ENCODE measurements at regions not wholly inside any gene's neighbourhood (a gene's known extent, or its start where the extent isn't known, plus 50 kb on each side); places are given as distances from the start of the nearest gene placed in this dataset.

GRCh38 chr18:47585136-47585535, 333.7 kb upstream of the SKOR2 start:
- TF ChIP-seq CTCF (IDR thresholded peaks at IDR 0.05; ENCODE audit: insufficient read depth, low read depth, low read length), result no peak
- no peak for DNase-seq (ENCODE audit: low read depth)
- H3K4me3 ChIP-seq (ENCODE audit: low read depth, low read length), result no peak overlapping the region

GRCh38 chr18:47582093-47582492, 330.6 kb upstream of the SKOR2 start:
- DNase-seq (ENCODE audit: low read depth), result no peak
- no peak overlapping the region for H3K4me3 ChIP-seq (ENCODE audit: low read depth, low read length)
- TF ChIP-seq CTCF (IDR thresholded peaks at IDR 0.05; ENCODE audit: insufficient read depth, low read depth, low read length), result no peak

- DNase-seq (ENCODE audit: low read depth), result no peak
- TF ChIP-seq CTCF (IDR thresholded peaks at IDR 0.05; ENCODE audit: insufficient read depth, low read depth, low read length), result no peak
These were observed 326.1 kb upstream of the SKOR2 start for GRCh38 chr18:47577520-47577919.

GRCh38 chr18:47574966-47575365, 323.5 kb upstream of the SKOR2 start:
- no peak for TF ChIP-seq CTCF (IDR thresholded peaks at IDR 0.05; ENCODE audit: insufficient read depth, low read depth, low read length)
- DNase-seq (ENCODE audit: low read depth), result no peak
- H3K4me3 ChIP-seq (ENCODE audit: low read depth, low read length), result no peak overlapping the region

More at GRCh38 chr18:47577520-47577919, 326.1 kb upstream of the SKOR2 start:
- no peak overlapping the region for H3K4me3 ChIP-seq (ENCODE audit: low read depth, low read length)

- TF ChIP-seq CTCF (IDR thresholded peaks at IDR 0.05; ENCODE audit: insufficient read depth, low read depth, low read length), result no peak
- DNase-seq (ENCODE audit: low read depth), result no peak
- no peak overlapping the region for H3K4me3 ChIP-seq (ENCODE audit: low read depth, low read length)
These were observed 320.5 kb upstream of the SKOR2 start for GRCh38 chr18:47571957-47572356.

GRCh38 chr18:47566809-47567208, 315.3 kb upstream of the SKOR2 start:
- DNase-seq (ENCODE audit: low read depth), result no peak
- no peak for TF ChIP-seq CTCF (IDR thresholded peaks at IDR 0.05; ENCODE audit: insufficient read depth, low read depth, low read length)
- no peak overlapping the region for H3K4me3 ChIP-seq (ENCODE audit: low read depth, low read length)
